ENCODE measurements at regions not wholly inside any gene's neighbourhood (a gene's known extent, or its start where the extent isn't known, plus 50 kb on each side); places are given as distances from the start of the nearest gene placed in this dataset.

GRCh38 chr3:31404871-31405270, 127.9 kb upstream of the STT3B start:
- no peak for DNase-seq

GRCh38 chr3:31405515-31405914, 127.2 kb upstream of the STT3B start:
- DNase-seq: no peak

GRCh38 chr3:31406896-31407295, 125.8 kb upstream of the STT3B start:
- no peak for DNase-seq

- no peak for DNase-seq
Observed at GRCh38 chr3:31407665-31408064, 125.1 kb upstream of the STT3B start.

GRCh38 chr3:31408720-31409119, 124.0 kb upstream of the STT3B start:
- DNase-seq: no peak

- DNase-seq: no peak
Observed at GRCh38 chr3:31409389-31409788, 123.3 kb upstream of the STT3B start.

GRCh38 chr3:31409866-31410265, 122.9 kb upstream of the STT3B start:
- DNase-seq: no peak

GRCh38 chr3:31410411-31410810, 122.3 kb upstream of the STT3B start:
- DNase-seq: no peak

- DNase-seq: no peak
Observed at GRCh38 chr3:31412832-31413231, 119.9 kb upstream of the STT3B start.

- no peak for DNase-seq
Observed at GRCh38 chr3:31413515-31413914, 119.2 kb upstream of the STT3B start.

- DNase-seq: no peak
Observed at GRCh38 chr3:31416980-31417379, 115.7 kb upstream of the STT3B start.

- no peak for DNase-seq
Observed at GRCh38 chr3:31417486-31417885, 115.2 kb upstream of the STT3B start.

- no peak for DNase-seq
Observed at GRCh38 chr3:31420311-31420710, 112.4 kb upstream of the STT3B start.

- no peak for DNase-seq
Observed at GRCh38 chr3:31421314-31422048, 111.2 kb upstream of the STT3B start.

- no peak for DNase-seq
Observed at GRCh38 chr3:31422237-31422636, 110.5 kb upstream of the STT3B start.

- DNase-seq: no peak
Observed at GRCh38 chr3:31423482-31423881, 109.2 kb upstream of the STT3B start.

- no peak for DNase-seq
Observed at GRCh38 chr3:31425401-31425800, 107.3 kb upstream of the STT3B start.

- DNase-seq: no peak
Observed at GRCh38 chr3:31427623-31428022, 105.1 kb upstream of the STT3B start.

- no peak for DNase-seq
Observed at GRCh38 chr3:31431321-31431720, 101.4 kb upstream of the STT3B start.

- DNase-seq: no peak
Observed at GRCh38 chr3:31432897-31433678, 99.6 kb upstream of the STT3B start.

GRCh38 chr3:31433679-31433992, 99.1 kb upstream of the STT3B start:
- DNase-seq: no peak

GRCh38 chr3:31434819-31435218, 97.9 kb upstream of the STT3B start:
- DNase-seq: no peak

- no peak for DNase-seq
Observed at GRCh38 chr3:31436830-31437229, 95.9 kb upstream of the STT3B start.

- no peak for DNase-seq
Observed at GRCh38 chr3:31438742-31439141, 94.0 kb upstream of the STT3B start.

Data from activated CD8-positive, alpha-beta memory T cell treated with anti-CD3 and anti-CD28 coated beads for 24 hours (primary cell).